ENCODE measurements at regions not wholly inside any gene's neighbourhood (a gene's known extent, or its start where the extent isn't known, plus 50 kb on each side); places are given as distances from the start of the nearest gene placed in this dataset.

GRCh38 chr2:62340994-62341484 is 145.1 kb downstream of the B3GNT2 start:
- no TSS peak for BruUV-seq (replicated peaks)
- POLR2A ChIA-PET: no interaction called here
- DNase-seq (ENCODE audit: low read depth, low spot score) (no peak), ATAC-seq (0 out of 2 replicates have a peak, but pooled peaks have one; percentile 47)
- intact Hi-C loops (cut with micrococcal nuclease): no loop called here
- RAD21 ChIA-PET (ENCODE audit: low non-redundant PET in 1 of 2, low total read pairs in 2 of 2, uncharacterized antibody in 2 of 2, unreplicated experiment in 2 of 2): no interaction called here
- Histone ChIP-seq H4K20me1 (ENCODE audit: insufficient read depth) (no peaks in the 10 kb centered on the region), H3K36me3 (ENCODE audit: control insufficient read depth in 1 of 2, insufficient read depth in 2 of 2, low read length in 2 of 2) (no peaks in the 10 kb centered on the region), H3K79me2 (ENCODE audit: insufficient read depth, low read length) (no peaks in the 10 kb centered on the region), H2AFZ (ENCODE audit: low read depth, low read length, poor library complexity, severe bottlenecking) (no peak overlapping the region), H3K4me1 (ENCODE audit: control insufficient read depth in 1 of 2, insufficient read depth in 2 of 2, low read length in 2 of 2) (peaks cover 0 to 9% of the 10 kb centered on the region in 2 experiments; a peak in 3 of 4 replicates), H3K9me2 (ENCODE audit: insufficient read depth) (no peaks in the 10 kb centered on the region), H3K4me2 (ENCODE audit: low read length) (peak overlapping the region; percentile 17), H3K4me3 (replicated peaks in 1 of 2; ENCODE audit: low read depth in 1 of 2, low read length in 2 of 2) (no peak overlapping the region), H3K9me3 (ENCODE audit: control insufficient read depth in 1 of 2, insufficient read depth in 1 of 2, low read depth in 1 of 2, low read length in 2 of 2) (no peaks in the 10 kb centered on the region), H3K27me3 (ENCODE audit: insufficient read depth, low read length) (no peaks in the 10 kb centered on the region), H3K9ac (ENCODE audit: low read length) (no peak overlapping the region), H3K27ac (ENCODE audit: low read depth, low read length) (no peak overlapping the region)
- TF ChIP-seq CBX3 (IDR thresholded peaks at IDR 0.05; ENCODE audit: low read depth): no peak
- CTCF ChIA-PET: no interaction called here

GRCh38 chr2:62339837-62340236 is 143.9 kb downstream of the B3GNT2 start:
- POLR2A ChIA-PET: no interaction called here
- no peak overlapping the region for H3K9ac ChIP-seq (ENCODE audit: low read length)
- RAD21 ChIA-PET (ENCODE audit: low non-redundant PET in 1 of 2, low total read pairs in 2 of 2, uncharacterized antibody in 2 of 2, unreplicated experiment in 2 of 2): no interaction called here

More at GRCh38 chr2:62339837-62340236, 143.9 kb downstream of the B3GNT2 start:
- H3K27ac ChIP-seq (ENCODE audit: low read depth, low read length): no peak overlapping the region
- no peak overlapping the region for H3K4me2 ChIP-seq (ENCODE audit: low read length)
- H4K20me1 ChIP-seq (ENCODE audit: insufficient read depth): no peaks in the 10 kb centered on the region
- CTCF ChIA-PET: no interaction called here
- H3K4me1 ChIP-seq (ENCODE audit: control insufficient read depth in 1 of 2, insufficient read depth in 2 of 2, low read length in 2 of 2): peaks cover 0 to 9% of the 10 kb centered on the region in 2 experiments; a peak in 3 of 4 replicates
- H3K27me3 ChIP-seq (ENCODE audit: insufficient read depth, low read length): no peaks in the 10 kb centered on the region
- intact Hi-C loops (cut with micrococcal nuclease): no loop called here
- DNase-seq (ENCODE audit: low read depth, low spot score): no peak
- no peak for ATAC-seq
- H3K4me3 ChIP-seq (replicated peaks in 1 of 2; ENCODE audit: low read depth in 1 of 2, low read length in 2 of 2): no peak overlapping the region
- H2AFZ ChIP-seq (ENCODE audit: low read depth, low read length, poor library complexity, severe bottlenecking): no peak overlapping the region
- no peaks in the 10 kb centered on the region for H3K9me3 ChIP-seq (ENCODE audit: control insufficient read depth in 1 of 2, insufficient read depth in 1 of 2, low read depth in 1 of 2, low read length in 2 of 2)
- H3K36me3 ChIP-seq (ENCODE audit: control insufficient read depth in 1 of 2, insufficient read depth in 2 of 2, low read length in 2 of 2): no peaks in the 10 kb centered on the region
- no peaks in the 10 kb centered on the region for H3K9me2 ChIP-seq (ENCODE audit: insufficient read depth)
- no peak for TF ChIP-seq POLR2AphosphoS5 (IDR thresholded peaks at IDR 0.05; ENCODE audit: low read depth, low read length)
- no peak for TF ChIP-seq EZH2 (IDR thresholded peaks at IDR 0.05)
- TF ChIP-seq JUND (IDR thresholded peaks at IDR 0.05): no peak
- TF ChIP-seq EGR1 (IDR thresholded peaks at IDR 0.05; ENCODE audit: low read depth): no peak
- TF ChIP-seq ELF1 (IDR thresholded peaks at IDR 0.05; ENCODE audit: borderline replicate concordance, low read depth): no peak
- no peak for TF ChIP-seq CTCF (IDR thresholded peaks at IDR 0.05 in 2 of 3, conservative IDR thresholded peaks at IDR 0.05 in 1 of 3; ENCODE audit: borderline replicate concordance in 1 of 3, insufficient read depth in 1 of 3, low read depth in 2 of 3, low read length in 2 of 3)
- no peak for TF ChIP-seq ZNF274 (IDR thresholded peaks at IDR 0.05; ENCODE audit: low read depth, low read length)
- no peak for TF ChIP-seq SIN3A (IDR thresholded peaks at IDR 0.05; ENCODE audit: low read depth)
- no peak for TF ChIP-seq SP1 (IDR thresholded peaks at IDR 0.05; ENCODE audit: low read depth)
- TF ChIP-seq ZFX (IDR thresholded peaks at IDR 0.05): no peak
- TF ChIP-seq EZH2phosphoT487 (IDR thresholded peaks at IDR 0.05; ENCODE audit: borderline replicate concordance): no peak
- no peak for TF ChIP-seq ATF3 (IDR thresholded peaks at IDR 0.05)
- TF ChIP-seq CBX3 (IDR thresholded peaks at IDR 0.05; ENCODE audit: low read depth): no peak
- no peak for TF ChIP-seq POLR2A (IDR thresholded peaks at IDR 0.05; ENCODE audit: borderline replicate concordance, extremely low read depth, insufficient read depth, insufficient read length)
- no peak for TF ChIP-seq YY1 (IDR thresholded peaks at IDR 0.05; ENCODE audit: extremely low read depth, insufficient replicate concordance, low read depth, low read length)
- H3K79me2 ChIP-seq (ENCODE audit: insufficient read depth, low read length): no peaks in the 10 kb centered on the region
- no TSS peak for BruUV-seq (replicated peaks)

Measured in HCT116 (cell line).